ENCODE measurements at regions not wholly inside any gene's neighbourhood (a gene's known extent, or its start where the extent isn't known, plus 50 kb on each side); places are given as distances from the start of the nearest gene placed in this dataset.

DNA sequence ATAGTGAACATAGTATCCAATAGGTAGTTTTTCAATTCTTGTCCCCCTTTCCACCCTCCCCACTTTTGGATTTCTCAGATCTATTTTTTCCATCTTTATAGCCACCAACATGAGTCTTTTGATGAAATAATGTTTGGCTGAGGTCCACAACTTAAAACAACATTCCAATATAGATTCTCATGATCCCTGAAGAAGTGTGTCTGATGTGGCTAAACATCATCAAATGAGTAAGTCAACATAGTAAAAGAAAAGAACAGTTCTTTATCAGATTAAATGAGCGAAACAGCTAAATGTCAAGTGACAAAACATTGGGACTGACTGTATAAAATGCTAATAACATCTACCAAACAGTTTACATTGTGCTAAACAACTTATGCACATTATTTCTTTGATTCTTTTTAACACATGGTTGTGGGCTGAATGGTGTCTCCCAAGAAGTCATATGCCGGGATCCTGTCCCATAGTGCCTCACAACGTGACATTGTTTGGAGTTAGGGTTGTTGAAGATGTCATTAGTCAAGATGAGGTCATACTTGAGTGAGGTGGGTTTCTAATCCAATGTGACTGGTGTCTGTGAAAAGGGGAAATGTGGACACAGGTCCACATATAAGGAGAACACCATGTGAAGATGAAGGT, 453.6 kb downstream of the LTN1 start:
- no peaks in the 10 kb centered on the region for H3K36me3 Mint-ChIP-seq
- no peak for DNase-seq (ENCODE audit: low spot score in 2 of 2)
- no peaks in the 10 kb centered on the region for H3K9me3 Mint-ChIP-seq
- no peak for ATAC-seq
- no peak overlapping the region for H3K27ac Mint-ChIP-seq

DNA sequence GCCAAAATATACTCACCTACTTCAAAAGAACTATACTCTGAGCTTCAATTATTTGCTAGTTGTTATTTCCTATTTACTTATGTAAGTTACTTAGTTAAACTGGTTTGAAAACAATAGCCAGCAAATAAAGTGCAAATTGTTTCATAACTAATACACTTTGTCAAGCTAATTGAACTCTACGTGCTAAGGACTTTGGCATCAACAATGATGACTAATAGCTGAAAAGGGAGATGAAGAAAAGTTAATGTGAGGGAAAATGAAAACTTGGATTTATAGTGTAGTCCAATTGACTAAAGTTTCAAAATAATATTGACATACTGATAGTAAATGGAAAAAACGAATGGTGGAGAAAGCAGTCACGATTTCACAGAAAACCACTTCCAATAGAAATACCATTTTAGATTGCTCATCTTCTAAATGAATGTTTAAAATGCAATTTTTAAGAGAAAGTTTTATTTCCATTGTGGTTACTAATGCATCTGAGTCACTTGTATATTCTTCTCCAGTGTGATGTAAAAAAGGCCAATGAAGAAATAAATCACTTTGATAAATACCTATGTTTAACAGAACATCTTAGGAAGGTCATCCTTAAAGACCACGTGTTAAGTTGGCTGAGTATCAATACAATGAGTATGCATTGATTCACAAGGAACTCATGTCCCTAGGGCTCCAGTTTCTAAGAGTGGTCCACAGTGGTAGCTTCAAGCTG, 455.2 kb downstream of the LTN1 start:
- no peak overlapping the region for H3K27ac Mint-ChIP-seq
- no peaks in the 10 kb centered on the region for H3K9me3 Mint-ChIP-seq
- H3K36me3 Mint-ChIP-seq: no peaks in the 10 kb centered on the region
- DNase-seq (ENCODE audit: low spot score in 2 of 2) (no peak), ATAC-seq (peak in 1 of 2 donors; percentile 56)

DNA sequence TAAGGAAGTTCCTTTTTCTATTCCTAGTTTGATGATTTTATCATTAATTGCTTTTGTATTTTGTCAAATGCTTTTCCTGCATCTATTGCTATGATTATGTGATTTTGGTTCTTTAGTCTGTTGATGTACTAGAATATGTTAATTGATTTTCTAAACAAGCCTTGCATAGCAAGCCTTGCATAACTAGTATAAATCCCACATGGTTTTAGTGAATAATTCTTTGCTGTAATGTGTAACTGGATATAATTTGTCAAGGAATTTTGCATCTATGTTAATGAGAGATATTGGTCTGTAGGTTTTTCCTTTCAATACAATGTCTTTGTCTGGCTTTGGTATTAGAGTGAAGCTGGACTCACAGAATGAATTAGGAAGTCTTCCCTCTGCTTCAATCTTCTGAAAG, 460.2 kb downstream of the LTN1 start:
- Mint-ChIP-seq H3K27ac (no peak overlapping the region), H3K36me3 (no peaks in the 10 kb centered on the region), H3K9me3 (peaks cover 0 to 4% of the 10 kb centered on the region in 2 donors)
- DNase-seq (ENCODE audit: low spot score in 2 of 2): no peak
- ATAC-seq: no peak

DNA sequence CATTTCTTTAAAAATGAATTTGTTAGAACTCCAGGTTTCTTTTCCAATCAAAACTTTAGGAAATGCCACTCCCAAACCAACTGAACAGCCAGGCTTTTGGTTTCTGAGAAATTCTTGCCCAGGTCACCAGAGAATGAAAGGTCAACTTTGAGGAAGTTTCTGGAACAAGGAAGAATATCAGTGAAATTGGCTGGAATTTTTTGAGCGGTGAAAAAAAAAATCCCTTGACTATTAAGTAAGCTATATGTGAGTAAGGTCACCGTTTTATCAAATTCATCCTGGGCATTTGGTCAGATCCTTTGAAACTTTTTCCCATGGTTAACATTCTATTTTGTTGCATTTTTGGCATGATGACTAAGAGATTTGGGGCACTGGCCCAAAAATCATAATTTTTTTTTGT, 469.3 kb downstream of the LTN1 start:
- Mint-ChIP-seq H3K36me3 (no peaks in the 10 kb centered on the region), H3K9me3 (peaks cover 0 to 3% of the 10 kb centered on the region in 2 donors), H3K27ac (no peak overlapping the region)
- ATAC-seq (no peak), DNase-seq (ENCODE audit: low spot score in 2 of 2) (no peak)

DNA sequence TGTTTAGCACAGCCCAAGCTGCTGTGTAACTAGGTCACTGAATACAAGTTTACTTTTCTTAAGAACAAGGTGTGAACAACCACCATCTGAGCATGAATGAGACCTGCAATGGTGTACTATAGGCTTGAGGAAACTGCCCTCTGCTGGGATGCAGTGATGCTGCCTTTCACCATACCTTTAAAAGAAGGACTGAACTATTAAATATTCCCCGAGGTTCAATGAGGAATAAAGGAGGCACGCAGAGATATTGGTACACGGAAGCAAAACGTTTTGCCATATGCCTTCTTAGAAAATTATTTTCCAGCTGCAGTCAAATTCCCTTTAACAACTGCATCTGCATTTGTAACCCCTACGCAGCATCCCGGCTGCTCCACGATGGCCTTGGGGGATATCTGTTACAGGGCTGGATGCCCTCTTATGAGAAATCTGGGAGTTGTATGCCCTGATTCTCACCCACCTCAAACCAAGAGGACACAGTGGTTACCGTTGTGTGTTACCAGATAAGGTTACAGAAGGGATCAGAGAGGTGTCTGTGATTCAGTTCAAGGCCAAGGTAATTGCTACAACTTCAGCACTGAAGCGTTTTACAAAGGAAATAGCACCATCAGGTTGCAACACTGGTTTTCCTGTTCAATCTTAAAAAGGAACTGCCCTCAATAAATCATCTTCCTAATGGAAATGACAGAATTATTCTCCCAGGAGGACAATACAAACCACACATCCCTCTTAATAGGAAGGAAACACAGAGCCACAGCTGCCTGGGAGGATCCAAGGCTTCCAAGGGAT, 470.5 kb downstream of the LTN1 start:
- no peak overlapping the region for H3K27ac Mint-ChIP-seq

DNA sequence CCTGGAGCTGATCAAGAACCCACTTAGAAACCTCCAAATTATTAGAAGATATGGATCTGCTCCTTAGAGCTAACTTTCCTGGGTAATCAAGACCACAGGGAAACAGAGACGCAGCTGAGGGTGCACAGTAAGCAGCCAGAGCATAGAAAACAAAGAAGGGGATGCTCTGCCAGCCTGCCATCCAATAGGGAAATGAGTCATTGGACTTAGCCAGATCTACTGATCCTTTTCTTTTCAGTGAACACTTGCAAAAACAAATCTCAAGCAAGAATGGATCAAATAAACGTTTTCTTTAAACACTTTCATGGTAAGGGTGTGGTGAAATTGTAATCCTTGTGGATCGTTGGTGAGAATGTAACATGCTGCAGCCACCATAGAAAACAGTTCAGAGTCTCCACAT, 474.0 kb downstream of the LTN1 start:
- no peak for DNase-seq (ENCODE audit: low spot score in 2 of 2)
- Mint-ChIP-seq H3K27ac (no peak overlapping the region), H3K36me3 (no peaks in the 10 kb centered on the region), H3K9me3 (no peaks in the 10 kb centered on the region)
- no peak for ATAC-seq

More for the DNA sequence above, 470.5 kb downstream of the LTN1 start:
- DNase-seq (ENCODE audit: low spot score in 2 of 2) (no peak), ATAC-seq (peak in 1 of 2 donors; percentile 72)
- no peaks in the 10 kb centered on the region for H3K36me3 Mint-ChIP-seq
- no peaks in the 10 kb centered on the region for H3K9me3 Mint-ChIP-seq

DNA sequence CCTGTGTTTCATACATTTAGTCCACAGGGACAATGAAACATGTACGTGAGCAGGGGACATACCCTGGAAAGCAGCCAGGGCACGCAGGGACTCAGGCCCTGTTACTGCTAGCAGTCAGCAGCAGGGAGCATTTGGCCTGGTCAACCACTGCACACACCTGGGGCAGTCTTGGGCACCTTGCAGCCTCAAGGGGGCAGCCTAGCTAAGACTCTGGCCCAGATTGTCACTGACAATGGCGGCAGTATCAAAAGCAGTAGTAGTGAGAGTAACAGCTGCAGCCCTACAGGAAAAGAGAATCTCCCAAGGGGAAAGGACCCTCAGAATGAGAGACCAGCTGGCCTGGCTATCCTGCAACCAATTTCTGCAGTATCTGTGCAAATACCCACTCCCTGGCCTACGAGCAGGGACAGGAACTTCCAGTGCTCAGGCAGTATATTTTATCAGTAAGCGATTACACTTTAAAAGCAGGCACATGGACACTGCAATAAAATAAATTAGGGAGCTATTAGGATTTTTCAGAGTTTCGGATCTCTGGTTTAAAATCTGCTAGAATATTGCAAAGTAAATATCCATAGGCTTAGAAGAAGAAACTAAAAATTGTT, 475.6 kb downstream of the LTN1 start:
- DNase-seq (ENCODE audit: low spot score in 2 of 2) (peak; percentile 54 to 67), ATAC-seq (peak; percentile 93 to 94)
- H3K27ac Mint-ChIP-seq: no peak overlapping the region
- no peaks in the 10 kb centered on the region for H3K9me3 Mint-ChIP-seq
- H3K36me3 Mint-ChIP-seq: no peaks in the 10 kb centered on the region

DNA sequence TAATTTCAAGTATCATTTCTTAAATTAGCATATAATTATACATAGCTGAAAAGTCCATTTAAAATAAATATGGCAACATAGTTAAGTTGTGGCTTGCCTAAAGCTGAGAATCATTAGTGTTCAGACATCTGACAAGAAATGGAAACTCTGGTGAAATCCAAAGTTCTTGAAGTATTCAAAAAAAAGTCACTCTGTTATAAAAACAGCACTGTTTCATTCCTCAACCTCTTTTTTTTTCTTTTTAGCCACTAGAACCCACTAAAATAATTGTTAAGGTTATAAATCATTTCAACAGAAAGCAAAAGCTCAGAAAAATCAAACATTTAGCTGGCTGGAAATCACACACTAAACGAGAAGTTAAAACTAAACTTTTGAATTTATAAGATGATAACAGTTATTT, 476.7 kb downstream of the LTN1 start:
- DNase-seq (ENCODE audit: low spot score in 2 of 2): no peak
- Mint-ChIP-seq H3K27ac (no peak overlapping the region), H3K9me3 (no peaks in the 10 kb centered on the region), H3K36me3 (no peaks in the 10 kb centered on the region)
- no peak for ATAC-seq

DNA sequence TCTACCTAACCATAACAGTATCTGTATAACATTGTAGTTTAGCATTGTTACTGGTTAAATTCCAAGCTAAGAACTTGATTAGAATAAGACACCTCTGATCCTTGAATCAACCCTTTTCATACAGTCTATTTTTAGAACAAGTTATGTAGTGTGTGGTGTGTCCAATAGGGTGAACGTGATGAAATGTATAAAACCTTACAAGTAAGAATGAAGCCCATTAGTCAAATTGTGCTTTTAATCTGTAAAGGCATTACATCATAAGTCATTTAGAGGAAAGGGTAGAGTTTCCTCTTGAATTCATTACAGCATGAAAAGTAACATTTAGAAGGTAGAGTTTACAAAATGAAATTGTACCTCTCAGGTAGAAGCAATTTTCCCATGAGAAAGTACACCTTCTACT, 479.2 kb downstream of the LTN1 start:
- ATAC-seq: no peak
- Mint-ChIP-seq H3K36me3 (no peaks in the 10 kb centered on the region), H3K9me3 (no peaks in the 10 kb centered on the region), H3K27ac (no peak overlapping the region)
- no peak for DNase-seq (ENCODE audit: low spot score in 2 of 2)

DNA sequence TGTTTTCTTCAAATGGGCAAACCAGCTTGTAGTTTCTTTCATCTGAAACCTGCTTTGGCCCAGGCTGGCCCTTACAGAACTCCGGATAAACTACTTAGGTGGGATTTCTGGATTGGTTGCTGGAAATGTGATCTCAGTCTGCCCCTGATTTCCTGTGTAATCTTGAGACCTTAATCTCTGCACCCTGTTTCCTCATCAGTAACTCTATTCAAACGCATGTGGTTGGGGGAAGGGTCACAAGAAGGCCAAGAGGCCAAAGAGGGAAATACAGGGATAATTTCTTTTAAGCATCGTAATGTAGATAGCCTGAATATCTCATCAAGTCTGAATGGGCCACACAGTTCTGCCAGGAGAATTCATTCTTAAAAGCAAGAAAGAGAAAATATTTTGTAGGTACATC, 483.6 kb downstream of the LTN1 start:
- Mint-ChIP-seq H3K27ac (no peak overlapping the region), H3K36me3 (peaks cover 6 to 13% of the 10 kb centered on the region in 2 donors), H3K9me3 (peaks cover 9 to 16% of the 10 kb centered on the region in 2 donors)
- DNase-seq (ENCODE audit: low spot score in 2 of 2) (no peak), ATAC-seq (no peak)

DNA sequence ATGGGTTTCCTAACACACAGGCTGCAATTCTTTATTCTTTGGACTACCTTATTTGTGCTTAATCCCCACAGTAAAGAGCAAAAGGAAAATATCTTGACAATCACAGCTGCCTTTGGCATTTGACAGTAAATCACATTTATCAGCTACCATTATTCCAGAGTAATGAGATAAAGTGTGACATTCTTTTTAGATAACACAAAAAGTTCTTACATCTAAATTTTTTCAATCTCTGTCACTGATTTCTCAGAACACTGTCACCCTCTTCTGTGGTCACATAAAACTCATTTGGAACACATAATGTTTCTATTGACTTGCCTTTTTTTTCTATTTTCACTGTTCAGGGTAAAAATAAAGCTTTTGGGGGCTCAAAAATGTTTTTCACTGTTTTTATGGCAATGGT, 484.6 kb downstream of the LTN1 start:
- peaks cover 9 to 16% of the 10 kb centered on the region in 2 donors for H3K9me3 Mint-ChIP-seq
- DNase-seq (ENCODE audit: low spot score in 2 of 2): no peak
- ATAC-seq: no peak
- peaks cover 6 to 13% of the 10 kb centered on the region in 2 donors for H3K36me3 Mint-ChIP-seq
- H3K27ac Mint-ChIP-seq: no peak overlapping the region

DNA sequence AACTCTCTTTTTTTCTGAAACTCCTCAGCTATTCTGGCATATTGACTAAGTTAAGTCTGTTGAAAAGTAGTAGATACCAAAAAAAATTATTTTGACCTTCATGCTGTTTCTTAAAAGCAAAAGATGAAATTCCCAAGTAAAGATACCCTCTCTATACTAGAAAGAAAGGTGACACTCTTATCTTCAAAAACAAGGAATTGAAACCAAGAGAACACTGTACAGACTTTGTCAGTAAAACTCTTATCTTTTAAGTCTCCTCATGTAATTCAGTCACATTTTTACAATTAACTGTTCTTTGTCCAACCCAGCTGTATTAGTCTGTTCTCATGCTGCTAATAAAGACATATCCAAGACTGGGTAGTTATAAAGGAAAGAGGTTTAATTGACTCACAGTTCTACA, 496.2 kb downstream of the LTN1 start:
- peak overlapping the region in 1 of 2 donors; percentile 26 for H3K27ac Mint-ChIP-seq
- peaks cover 0 to 3% of the 10 kb centered on the region in 2 donors for H3K9me3 Mint-ChIP-seq
- DNase-seq (ENCODE audit: low spot score in 2 of 2) (no peak), ATAC-seq (no peak)
- peaks cover 0 to 5% of the 10 kb centered on the region in 2 donors for H3K36me3 Mint-ChIP-seq

DNA sequence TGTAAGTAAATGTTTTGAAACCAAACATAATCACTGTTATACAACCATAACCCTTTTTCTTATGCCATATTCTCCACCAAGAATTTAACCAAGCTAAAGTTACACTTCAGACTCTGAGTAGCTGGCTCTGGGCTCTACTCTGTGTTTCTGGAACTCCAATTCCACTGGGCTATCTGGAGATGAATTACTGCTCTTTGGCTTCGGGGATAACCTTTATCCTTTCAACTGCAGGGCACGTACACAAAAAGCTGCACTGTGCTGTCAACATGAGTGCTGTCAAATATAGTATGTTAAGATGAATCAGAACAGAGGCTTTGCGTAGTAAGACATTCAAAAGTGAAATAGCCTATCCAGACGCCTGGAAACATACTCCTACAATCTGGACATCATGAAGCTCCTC, 500.6 kb downstream of the LTN1 start:
- no peak for ATAC-seq
- Mint-ChIP-seq H3K27ac (no peak overlapping the region), H3K9me3 (no peaks in the 10 kb centered on the region)

DNA sequence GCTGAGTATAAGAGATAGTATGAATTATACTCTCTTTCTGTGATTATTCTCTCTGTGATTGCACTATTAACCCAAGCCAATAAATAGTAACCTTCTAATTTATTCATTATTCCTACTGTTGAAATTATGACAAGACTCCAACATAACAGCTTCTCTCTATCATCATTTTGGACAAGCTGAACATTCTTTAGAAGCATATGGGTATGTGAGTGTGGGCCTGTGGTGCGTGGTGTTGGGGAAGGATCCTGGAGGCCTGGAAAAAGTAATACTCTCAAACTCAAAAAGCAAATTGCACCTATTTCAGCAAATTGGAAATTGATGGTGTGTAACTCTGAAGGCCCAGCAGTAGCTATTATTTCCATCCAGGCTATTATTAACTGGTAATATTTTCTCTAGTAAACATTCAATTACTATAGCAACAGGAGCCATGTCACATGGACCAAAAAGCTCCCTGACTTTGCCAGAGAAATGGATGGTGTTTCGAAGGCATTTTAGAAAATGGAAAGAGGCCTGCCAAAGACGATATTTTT, 502.8 kb downstream of the LTN1 start:
- Mint-ChIP-seq H3K27ac (no peak overlapping the region), H3K36me3 (no peaks in the 10 kb centered on the region), H3K9me3 (no peaks in the 10 kb centered on the region)
- no peak for DNase-seq (ENCODE audit: low spot score in 2 of 2)
- ATAC-seq: no peak

More for the DNA sequence above, 500.6 kb downstream of the LTN1 start:
- H3K36me3 Mint-ChIP-seq: no peaks in the 10 kb centered on the region
- DNase-seq (ENCODE audit: low spot score in 2 of 2): no peak

DNA sequence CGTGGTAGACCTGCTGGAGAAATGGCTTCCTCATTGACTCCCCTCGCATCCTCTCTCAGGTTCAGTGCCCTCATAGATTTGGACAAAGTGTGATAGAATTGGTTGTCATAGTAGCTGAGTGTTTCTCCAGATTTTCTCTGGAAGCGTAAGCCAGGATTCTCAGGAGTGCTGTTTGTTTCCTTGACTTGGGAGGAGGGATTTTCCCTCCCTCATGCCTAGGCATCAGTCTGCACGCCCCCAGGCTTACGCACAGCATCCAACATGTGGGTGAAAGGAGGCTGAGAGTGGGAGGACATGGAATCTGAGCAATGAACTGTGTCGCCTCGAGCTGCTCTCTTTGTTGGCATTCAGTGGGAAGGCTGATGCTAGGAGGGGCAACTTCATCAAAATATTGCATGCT, 503.5 kb downstream of the LTN1 start:
- Mint-ChIP-seq H3K27ac (no peak overlapping the region), H3K9me3 (no peaks in the 10 kb centered on the region), H3K36me3 (no peaks in the 10 kb centered on the region)
- DNase-seq (ENCODE audit: low spot score in 2 of 2): no peak
- ATAC-seq: no peak

DNA sequence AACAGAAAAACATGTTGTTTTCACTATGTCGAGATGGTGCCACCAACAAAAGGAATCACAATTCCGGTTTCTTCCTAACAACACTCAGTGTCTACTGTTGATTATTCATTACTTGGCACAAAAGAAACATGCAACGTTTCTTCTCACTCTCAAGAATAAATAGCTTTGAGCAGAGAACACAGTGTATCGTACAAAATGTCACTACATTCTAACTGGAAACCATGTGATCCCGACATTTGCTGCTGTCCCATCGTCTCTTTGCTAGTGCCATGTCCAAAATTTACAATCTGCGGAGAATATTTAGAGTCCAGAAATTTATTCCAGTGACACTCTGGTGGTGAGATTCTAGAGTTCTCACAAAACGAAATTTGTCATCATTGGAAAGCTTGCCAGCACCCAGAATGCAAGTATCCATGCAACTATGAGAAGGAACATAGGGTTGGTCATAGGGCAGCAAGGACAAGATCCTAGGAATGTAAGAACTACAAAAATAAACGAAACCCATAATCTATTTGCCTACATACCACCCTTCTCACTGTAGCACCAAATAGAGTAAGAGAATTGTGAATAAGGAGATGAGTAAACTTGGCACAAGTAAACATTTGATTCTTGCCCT, 505.1 kb downstream of the LTN1 start:
- ATAC-seq (no peak), DNase-seq (ENCODE audit: low spot score in 2 of 2) (no peak)
- Mint-ChIP-seq H3K9me3 (no peaks in the 10 kb centered on the region), H3K36me3 (no peaks in the 10 kb centered on the region), H3K27ac (no peak overlapping the region)

All from activated naive CD4-positive, alpha-beta T cell treated with anti-CD3 and anti-CD28 coated beads, Interleukin-2, amount 50 U/mL, for 72 hours (primary cell).